Immature natural killer cell (primary cell): ENCODE measurements at regions not wholly inside any gene's neighbourhood (a gene's known extent, or its start where the extent isn't known, plus 50 kb on each side); places are given as distances from the start of the nearest gene placed in this dataset.

Experiments
- DNase-seq, 3 donors: peaks; one replicate each; pipeline ENCODE4 v3.0.0; 2022; ENCODE audit warnings: mixed read lengths in 1 of 3
- H3K27ac Mint-ChIP-seq, 6 donors: one replicate each; pipeline ENCODE4 v1.8.0; 2020; ENCODE audit warnings: mixed read lengths in 6 of 6, mild to moderate bottlenecking in 5 of 6, inconsistent platforms in 4 of 6, moderate library complexity in 3 of 6
- H3K27me3 Mint-ChIP-seq, 3 donors: one replicate each; pipeline ENCODE4 v1.8.0; 2020 to 2021; ENCODE audit warnings: low read depth in 3 of 3, mild to moderate bottlenecking in 3 of 3, mixed read lengths in 3 of 3, moderate library complexity in 3 of 3, inconsistent platforms in 1 of 3
- H3K36me3 Mint-ChIP-seq, 3 donors: one replicate each; pipeline ENCODE4 v1.8.0; 2020; ENCODE audit warnings: mixed read lengths in 3 of 3, inconsistent platforms in 2 of 3, mild to moderate bottlenecking in 2 of 3
- H3K4me1 Mint-ChIP-seq, 2 donors: one replicate each; pipeline ENCODE4 v1.8.0; 2020; ENCODE audit warnings: inconsistent platforms in 2 of 2, mild to moderate bottlenecking in 2 of 2, mixed read lengths in 2 of 2, moderate library complexity in 1 of 2
- H3K4me3 Mint-ChIP-seq, 5 donors: one replicate each; pipeline ENCODE4 v1.8.0; 2020; ENCODE audit warnings: mild to moderate bottlenecking in 5 of 5, mixed read lengths in 5 of 5, inconsistent platforms in 3 of 5, moderate library complexity in 3 of 5
- H3K9me3 Mint-ChIP-seq, 6 donors: one replicate each; pipeline ENCODE4 v1.8.0; 2020; ENCODE audit warnings: mild to moderate bottlenecking in 6 of 6, mixed read lengths in 6 of 6, inconsistent platforms in 4 of 6, moderate library complexity in 3 of 6

DNA sequence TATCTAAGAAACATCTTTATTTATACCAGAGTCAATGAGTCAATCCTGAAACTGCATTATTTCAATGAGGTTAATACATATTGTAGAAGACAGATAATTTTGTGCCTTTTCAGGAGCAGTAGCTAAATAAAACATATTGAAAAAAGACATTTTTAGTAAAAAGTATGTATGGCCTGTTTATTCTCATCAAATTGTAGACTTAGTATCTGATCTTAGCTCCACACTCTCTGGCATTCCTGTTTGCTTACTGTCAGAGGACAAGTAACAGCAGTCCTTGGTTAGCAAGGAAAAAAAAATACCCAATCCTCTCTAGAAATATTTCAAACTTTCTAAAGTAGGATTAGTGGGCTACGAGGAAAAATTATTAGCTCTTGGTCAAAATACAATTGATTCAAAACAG lies 50.5 kb upstream of the GUCY1A1 start:
- no peak overlapping the region for H3K27ac Mint-ChIP-seq
- DNase-seq, result no peak

DNA sequence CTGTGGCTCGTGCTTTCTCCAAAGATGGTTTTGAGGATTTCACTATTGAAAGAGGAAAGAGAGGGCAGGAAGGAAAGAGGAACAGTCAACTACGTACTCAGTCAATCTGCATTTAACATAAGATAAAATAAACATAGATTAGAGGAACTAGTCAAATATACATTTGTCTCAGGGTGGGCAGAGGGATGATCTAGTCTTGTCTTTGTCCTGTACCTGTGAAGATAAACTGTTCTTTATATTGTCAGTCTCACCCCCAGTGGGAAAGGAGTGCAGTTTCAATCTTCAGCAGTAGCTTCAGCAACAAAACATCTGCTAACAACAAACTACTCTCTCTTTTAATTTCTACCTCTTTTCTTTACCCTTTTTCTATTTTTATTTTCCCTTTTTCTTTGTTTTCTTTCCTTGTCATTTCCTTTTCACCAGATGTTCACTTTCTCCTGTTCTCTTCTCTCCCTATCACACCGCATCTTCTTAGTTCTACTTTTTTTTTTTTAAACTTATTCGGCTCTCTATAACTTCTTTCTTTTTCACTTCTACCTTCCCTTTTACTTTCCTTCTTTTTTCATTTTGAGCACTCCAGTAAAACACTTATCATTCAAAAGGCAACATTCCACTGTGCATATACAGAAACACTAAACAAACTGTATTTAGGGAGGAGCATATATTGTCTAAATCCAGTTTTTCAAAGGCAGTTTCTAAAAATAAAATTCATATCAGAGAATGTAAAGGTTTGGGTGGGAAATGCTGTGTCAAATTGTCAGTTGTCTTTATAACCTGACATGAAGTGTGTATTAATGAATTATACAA lies 51.4 kb upstream of the GUCY1A1 start:
- Mint-ChIP-seq H3K27me3 (peaks cover 0 to 2% (median 0%) of the 10 kb centered on the region in 3 donors), H3K4me3 (peak overlapping the region in 2 of 5 donors; percentile 0 to 2), H3K4me1 (no peaks in the 10 kb centered on the region), H3K36me3 (no peaks in the 10 kb centered on the region), H3K27ac (no peak overlapping the region), H3K9me3 (peaks cover 0 to 3% (median 0%) of the 10 kb centered on the region in 6 donors)
- DNase-seq, result no peak

More for the DNA sequence above, 50.5 kb upstream of the GUCY1A1 start:
- Mint-ChIP-seq H3K4me3 (no peak overlapping the region), H3K36me3 (no peaks in the 10 kb centered on the region), H3K9me3 (peaks cover 0 to 3% (median 0%) of the 10 kb centered on the region in 6 donors), H3K4me1 (no peaks in the 10 kb centered on the region), H3K27me3 (peaks cover 0 to 2% (median 0%) of the 10 kb centered on the region in 3 donors)

- H3K36me3 Mint-ChIP-seq, result no peaks in the 10 kb centered on the region
- peaks cover 0 to 3% (median 0%) of the 10 kb centered on the region in 6 donors for H3K9me3 Mint-ChIP-seq
Measured at GRCh38 chr4:155614111-155614762, 52.4 kb upstream of the GUCY1A1 start.

GRCh38 chr4:155612074-155612473 lies 54.6 kb upstream of the GUCY1A1 start:
- Mint-ChIP-seq H3K9me3 (peaks cover 0 to 3% (median 0%) of the 10 kb centered on the region in 6 donors), H3K27me3 (peaks cover 0 to 2% (median 0%) of the 10 kb centered on the region in 3 donors), H3K36me3 (no peaks in the 10 kb centered on the region), H3K27ac (no peak overlapping the region), H3K4me1 (no peaks in the 10 kb centered on the region), H3K4me3 (no peak overlapping the region)
- DNase-seq, result no peak

More at GRCh38 chr4:155614111-155614762, 52.4 kb upstream of the GUCY1A1 start:
- H3K27me3 Mint-ChIP-seq, result peaks cover 0 to 2% (median 0%) of the 10 kb centered on the region in 3 donors
- no peak for DNase-seq
- no peak overlapping the region for H3K4me3 Mint-ChIP-seq
- H3K4me1 Mint-ChIP-seq, result no peaks in the 10 kb centered on the region
- H3K27ac Mint-ChIP-seq, result no peak overlapping the region

GRCh38 chr4:155611501-155611900 lies 55.1 kb upstream of the GUCY1A1 start:
- no peaks in the 10 kb centered on the region for H3K36me3 Mint-ChIP-seq
- DNase-seq, result no peak
- peaks cover 0 to 3% (median 0%) of the 10 kb centered on the region in 6 donors for H3K9me3 Mint-ChIP-seq
- peaks cover 0 to 2% (median 0%) of the 10 kb centered on the region in 3 donors for H3K27me3 Mint-ChIP-seq
- H3K27ac Mint-ChIP-seq, result no peak overlapping the region
- H3K4me1 Mint-ChIP-seq, result no peaks in the 10 kb centered on the region
- no peak overlapping the region for H3K4me3 Mint-ChIP-seq

- H3K4me3 Mint-ChIP-seq, result no peak overlapping the region
- H3K4me1 Mint-ChIP-seq, result no peaks in the 10 kb centered on the region
- H3K9me3 Mint-ChIP-seq, result no peaks in the 10 kb centered on the region
- H3K27ac Mint-ChIP-seq, result no peak overlapping the region
- no peak for DNase-seq
- H3K36me3 Mint-ChIP-seq, result no peaks in the 10 kb centered on the region
- peaks cover 0 to 2% (median 0%) of the 10 kb centered on the region in 3 donors for H3K27me3 Mint-ChIP-seq
Measured at GRCh38 chr4:155610143-155610542, 56.5 kb upstream of the GUCY1A1 start.

GRCh38 chr4:155609455-155610059 lies 57.1 kb upstream of the GUCY1A1 start:
- Mint-ChIP-seq H3K36me3 (no peaks in the 10 kb centered on the region), H3K4me3 (no peak overlapping the region), H3K27me3 (peaks cover 0 to 2% (median 0%) of the 10 kb centered on the region in 3 donors), H3K27ac (no peak overlapping the region), H3K9me3 (no peaks in the 10 kb centered on the region), H3K4me1 (no peaks in the 10 kb centered on the region)
- no peak for DNase-seq

GRCh38 chr4:155608225-155608885 lies 58.3 kb upstream of the GUCY1A1 start:
- Mint-ChIP-seq H3K27me3 (peaks cover 0 to 2% (median 2%) of the 10 kb centered on the region in 3 donors), H3K4me1 (no peaks in the 10 kb centered on the region), H3K9me3 (no peaks in the 10 kb centered on the region), H3K36me3 (no peaks in the 10 kb centered on the region), H3K4me3 (no peak overlapping the region), H3K27ac (no peak overlapping the region)
- no peak for DNase-seq

- Mint-ChIP-seq H3K36me3 (no peaks in the 10 kb centered on the region), H3K27me3 (peaks cover 0 to 5% (median 2%) of the 10 kb centered on the region in 3 donors), H3K4me3 (no peak overlapping the region), H3K4me1 (no peaks in the 10 kb centered on the region), H3K9me3 (no peaks in the 10 kb centered on the region), H3K27ac (no peak overlapping the region)
- no peak for DNase-seq
Measured at GRCh38 chr4:155607481-155607880, 59.2 kb upstream of the GUCY1A1 start.

DNA sequence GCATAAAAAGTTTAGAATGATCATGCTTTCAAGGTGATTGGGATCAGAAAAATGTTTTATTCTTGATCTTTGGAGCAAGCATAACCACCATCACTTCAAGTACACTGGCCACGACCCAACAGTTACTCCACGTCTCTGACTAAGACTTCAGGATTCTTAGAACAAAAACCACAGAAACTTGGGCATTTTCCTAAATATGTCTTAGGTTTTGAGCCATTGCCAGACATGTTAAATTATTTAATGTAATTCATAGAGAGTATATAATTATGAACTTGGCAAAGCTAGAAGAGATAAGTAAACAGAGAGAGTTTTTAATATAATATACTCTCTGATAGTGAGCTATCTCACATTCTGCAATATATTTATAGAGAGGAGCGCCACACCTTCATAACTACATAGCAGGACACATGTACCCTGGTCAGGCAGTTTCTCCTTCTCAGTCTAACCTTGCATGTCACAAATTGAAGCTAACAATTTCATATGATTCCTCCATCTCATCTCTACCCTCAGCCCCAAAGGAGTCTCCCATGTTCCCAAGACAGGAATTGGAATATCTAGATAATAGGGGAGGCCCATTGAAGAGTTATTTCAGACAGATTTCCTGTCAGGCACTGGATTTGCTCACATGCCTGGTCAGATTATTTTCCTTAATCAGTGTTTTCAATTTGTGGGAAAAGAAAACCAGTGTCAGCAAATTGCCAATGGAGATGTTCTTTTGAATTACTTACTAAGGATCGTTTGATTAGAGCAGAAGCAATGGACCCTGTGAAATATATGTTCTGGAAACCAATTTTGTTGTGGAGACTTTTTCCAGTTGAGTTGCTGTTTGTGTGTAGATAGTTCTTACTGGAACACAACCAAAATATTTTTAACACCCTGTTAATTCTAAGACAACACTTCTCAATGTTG lies 61.7 kb upstream of the GUCY1A1 start:
- H3K36me3 Mint-ChIP-seq, result no peaks in the 10 kb centered on the region
- no peak overlapping the region for H3K4me3 Mint-ChIP-seq
- peaks cover 0 to 7% (median 0%) of the 10 kb centered on the region in 3 donors for H3K27me3 Mint-ChIP-seq
- H3K9me3 Mint-ChIP-seq, result no peaks in the 10 kb centered on the region
- no peak for DNase-seq
- H3K4me1 Mint-ChIP-seq, result no peaks in the 10 kb centered on the region
- no peak overlapping the region for H3K27ac Mint-ChIP-seq

- Mint-ChIP-seq H3K27ac (no peak overlapping the region), H3K27me3 (peaks cover 0 to 7% (median 0%) of the 10 kb centered on the region in 3 donors), H3K4me1 (no peaks in the 10 kb centered on the region), H3K36me3 (no peaks in the 10 kb centered on the region), H3K4me3 (no peak overlapping the region), H3K9me3 (no peaks in the 10 kb centered on the region)
- DNase-seq, result no peak
Measured at GRCh38 chr4:155603360-155603891, 63.2 kb upstream of the GUCY1A1 start.

GRCh38 chr4:155602351-155603140 lies 64.1 kb upstream of the GUCY1A1 start:
- H3K4me3 Mint-ChIP-seq, result no peak overlapping the region
- no peaks in the 10 kb centered on the region for H3K4me1 Mint-ChIP-seq
- H3K9me3 Mint-ChIP-seq, result no peaks in the 10 kb centered on the region

More at GRCh38 chr4:155602351-155603140, 64.1 kb upstream of the GUCY1A1 start:
- no peak for DNase-seq
- H3K27ac Mint-ChIP-seq, result no peak overlapping the region
- H3K27me3 Mint-ChIP-seq, result peaks cover 0 to 7% (median 0%) of the 10 kb centered on the region in 3 donors
- no peaks in the 10 kb centered on the region for H3K36me3 Mint-ChIP-seq
